Psoas muscle (tissue), 7 donors: ENCODE measurements at regions not wholly inside any gene's neighbourhood (a gene's known extent, or its start where the extent isn't known, plus 50 kb on each side); places are given as distances from the start of the nearest gene placed in this dataset.

ENCODE experiments used
- ATAC-seq, 4 donors: fragments of 200-7000 bp; cut with Tn5 transposase; one replicate each; pipeline ENCODE4 v1.9.1; 2020; ENCODE audit warnings: moderate library complexity in 3 of 4, mild to moderate bottlenecking in 2 of 4
- DNase-seq, 2 donors: peaks; one replicate each; pipeline ENCODE4 v3.0.0-alpha.2; 2020
- H3K27ac ChIP-seq: fragments of 200-600 bp; one replicate; pipeline ENCODE4 v1.8.0; 2022
- H3K27me3 ChIP-seq, 3 donors: fragments of 200-600 bp in 1 of 3; one replicate each; pipeline versions ENCODE4 v1.6.1 to v1.8.0; 2013 to 2022; ENCODE audit warnings: low read length in 2 of 3, mild to moderate bottlenecking in 2 of 3, moderate library complexity in 1 of 3; ENCODE audit not compliant: insufficient read depth in 3 of 3
- H3K36me3 ChIP-seq, 2 donors: fragments of 200-600 bp in 1 of 2; one replicate each; pipeline versions ENCODE4 v1.6.1 to v1.8.0; 2013 to 2022; ENCODE audit warnings: low read depth in 1 of 2, mild to moderate bottlenecking in 1 of 2, moderate library complexity in 1 of 2; ENCODE audit not compliant: insufficient read depth in 1 of 2
- H3K4me1 ChIP-seq: fragments of 200-600 bp; one replicate; pipeline ENCODE4 v1.8.0; 2022
- H3K4me3 ChIP-seq: fragments of 200-600 bp; one replicate; pipeline ENCODE4 v1.8.0; 2022; ENCODE audit warnings: mild to moderate bottlenecking
- H3K9me3 ChIP-seq: fragments of 200-600 bp; one replicate; pipeline ENCODE4 v1.8.0; 2022
- CTCF ChIP-seq: fragments of 200-600 bp; IDR thresholded peaks from one replicate; pipeline ENCODE4 v1.8.0; 2022; ENCODE audit warnings: antibody characterized with exemption
- WGBS, 3 donors: extraction: QIAGEN DNeasy Blood & Tissue Kit; methylation state at CpG; one replicate each; pipeline versions ENCODE4 v1.1.6 to v1.1.7; 2013; 5-methylcytosine and 5-hydroxymethylcytosine counted together
- intact Hi-C, 2 donors: fragments of 100-400 bp; cut with DNase I; formaldehyde crosslinking; loops; one replicate each; pipeline versions ENCODE4 v1.11.0 to v1.14.2; 2022
- donor health status: healthy with polysubstance abuse.
- donor health status: DM: no; HTN: no; CAD: no; lungs with moderate emphysema.
- donor health status: Bipolar disorder and iron deficiency.
- donor health status: healthy.
- donor health status: DM: yes; HTN: yes; CAD: no.
- donor health status: DM: no; HTN: no; CAD: no.
- donor health status: DM: yes; HTN: yes; CAD: no.

GRCh38 chr18:72342933-72343332, 201.2 kb downstream of the CBLN2 start:
- ATAC-seq (no peak), DNase-seq (no peak)
- Histone ChIP-seq H3K36me3 (no peaks in the 10 kb centered on the region), H3K27ac (no peak overlapping the region), H3K4me3 (no peak overlapping the region), H3K4me1 (no peaks in the 10 kb centered on the region), H3K27me3 (no peaks in the 10 kb centered on the region), H3K9me3 (no peaks in the 10 kb centered on the region)
- intact Hi-C loops: no loop called here
- 36 to 58% (median 37%) methylated on average over 2 of the region's 2 CpGs for WGBS, 3 donors
- no peak for TF ChIP-seq CTCF

GRCh38 chr18:72339976-72340375, 204.2 kb downstream of the CBLN2 start:
- Histone ChIP-seq H3K4me1 (no peaks in the 10 kb centered on the region), H3K9me3 (no peaks in the 10 kb centered on the region), H3K36me3 (no peaks in the 10 kb centered on the region), H3K27ac (no peak overlapping the region), H3K27me3 (no peaks in the 10 kb centered on the region), H3K4me3 (no peak overlapping the region)
- no peak for TF ChIP-seq CTCF
- ATAC-seq: no peak
- DNase-seq: no peak
- intact Hi-C loops: no loop called here
- WGBS, 3 donors: 79 to 83% (median 79%) methylated on average over 1 of the region's 1 CpG

- ATAC-seq (no peak), DNase-seq (no peak)
- Histone ChIP-seq H3K4me1 (no peaks in the 10 kb centered on the region), H3K27ac (no peak overlapping the region), H3K9me3 (no peaks in the 10 kb centered on the region), H3K4me3 (no peak overlapping the region), H3K27me3 (no peaks in the 10 kb centered on the region), H3K36me3 (no peaks in the 10 kb centered on the region)
- TF ChIP-seq CTCF: no peak
- intact Hi-C loops: no loop called here
These were observed 207.4 kb downstream of the CBLN2 start for GRCh38 chr18:72336786-72337185.

GRCh38 chr18:72329533-72329932, 214.6 kb downstream of the CBLN2 start:
- no peaks in the 10 kb centered on the region for H3K27me3 ChIP-seq
- no peak for ATAC-seq
- TF ChIP-seq CTCF: no peak
- DNase-seq: no peak
- no peaks in the 10 kb centered on the region for H3K36me3 ChIP-seq
- 43 to 45% (median 44%) methylated on average over 2 of the region's 2 CpGs for WGBS, 3 donors
- H3K9me3 ChIP-seq: no peaks in the 10 kb centered on the region
- intact Hi-C loops: no loop called here
- H3K4me3 ChIP-seq: no peak overlapping the region
- no peak overlapping the region for H3K27ac ChIP-seq
- no peaks in the 10 kb centered on the region for H3K4me1 ChIP-seq

GRCh38 chr18:72325307-72325706, 218.8 kb downstream of the CBLN2 start:
- DNase-seq: no peak
- no peaks in the 10 kb centered on the region for H3K9me3 ChIP-seq
- H3K27me3 ChIP-seq: no peaks in the 10 kb centered on the region
- no peak for TF ChIP-seq CTCF
- H3K27ac ChIP-seq: no peak overlapping the region
- no peaks in the 10 kb centered on the region for H3K36me3 ChIP-seq
- intact Hi-C loops: no loop called here
- no peak for ATAC-seq
- H3K4me1 ChIP-seq: no peaks in the 10 kb centered on the region
- WGBS, 3 donors: 58 to 66% (median 58%) methylated on average over 5 of the region's 5 CpGs
- no peak overlapping the region for H3K4me3 ChIP-seq
